ENCODE measurements at regions not wholly inside any gene's neighbourhood (a gene's known extent, or its start where the extent isn't known, plus 50 kb on each side); places are given as distances from the start of the nearest gene placed in this dataset.

- no peak overlapping the region for H3K27ac ChIP-seq (ENCODE audit: insufficient read length, low read depth, low read length)
- H2BK5ac ChIP-seq (ENCODE audit: insufficient read length, low read length) = no peak overlapping the region
- no peak overlapping the region for H2AFZ ChIP-seq (ENCODE audit: low read length)
- H3K56ac ChIP-seq (ENCODE audit: insufficient read length, low read depth, low read length) = no peak overlapping the region
- H3K23ac ChIP-seq (ENCODE audit: insufficient read length, low read depth, low read length) = no peak overlapping the region
- TF ChIP-seq CTCF (conservative IDR thresholded peaks at IDR 0.05) = peak; percentile 56
- no peak overlapping the region for H2BK120ac ChIP-seq (ENCODE audit: low read depth, low read length, poor library complexity, severe bottlenecking)
- H4K5ac ChIP-seq (ENCODE audit: insufficient read length, low read depth, low read length) = no peak overlapping the region
- Mint-ChIP-seq H3K27ac (no peak overlapping the region), H3K36me3 (ENCODE audit: insufficient read depth in 1 of 3, low read depth in 3 of 3) (no peaks in the 10 kb centered on the region), H3K4me1 (peaks cover 21% of the 10 kb centered on the region in 2 experiments), H3K9me3 (peaks cover 0 to 2% of the 10 kb centered on the region in 2 experiments; a peak in 1 of 5 replicates), H3K27me3 (ENCODE audit: low read depth) (peaks cover 13% of the 10 kb centered on the region; the same call in 1 of the 2 replicates), H3K4me3 (no peak overlapping the region)
- H2BK20ac ChIP-seq (ENCODE audit: low read depth, low read length, poor library complexity, severe bottlenecking) = no peak overlapping the region
- no peak overlapping the region for H3T11ph ChIP-seq (ENCODE audit: low read length)
- no peak overlapping the region for H3K4ac ChIP-seq (ENCODE audit: low read depth, low read length)
- no peak overlapping the region for H3K4me2 ChIP-seq (ENCODE audit: insufficient read depth, insufficient read length, low read length)
- DNase-seq = no peak
- H3K23me2 ChIP-seq (ENCODE audit: insufficient read length, low read depth, low read length, poor library complexity, severe bottlenecking) = peaks cover 10% of the 10 kb centered on the region
- no peak overlapping the region for H3K14ac ChIP-seq (ENCODE audit: insufficient read depth, low read length)
- no CpG with 5 or more reads among the region's 9 CpGs for whole genome bisulfite sequencing (ENCODE audit: extremely low coverage, insufficient read length, low lambda C conversion rate)
- H2BK12ac ChIP-seq (ENCODE audit: insufficient read length, low read depth, low read length) = no peak overlapping the region
- no peaks in the 10 kb centered on the region for H3K79me1 ChIP-seq (ENCODE audit: insufficient read depth, low read depth, low read length, poor library complexity, severe bottlenecking)
- H3K9me3 ChIP-seq (ENCODE audit: control insufficient read depth, low read depth, low read length) = no peaks in the 10 kb centered on the region
- H4K20me1 ChIP-seq (ENCODE audit: control insufficient read depth, insufficient read depth, insufficient read length) = no peaks in the 10 kb centered on the region
- no peak overlapping the region for H4K8ac ChIP-seq (replicated peaks; ENCODE audit: insufficient read length, low read depth, low read length)
- H3K18ac ChIP-seq (ENCODE audit: insufficient read length, low read depth, low read length) = no peak overlapping the region
- no peak overlapping the region for H2AK5ac ChIP-seq (ENCODE audit: insufficient read length, low read length)
- H2BK15ac ChIP-seq (ENCODE audit: low read depth, low read length) = no peak overlapping the region
- no peak overlapping the region for H4K91ac ChIP-seq (ENCODE audit: insufficient read length, low read depth, low read length)
- H3K4me1 ChIP-seq (ENCODE audit: insufficient read depth, low read length) = no peaks in the 10 kb centered on the region
- H3K9ac ChIP-seq (ENCODE audit: extremely low read depth, insufficient read length, low read length) = no peak overlapping the region
- no peaks in the 10 kb centered on the region for H3K27me3 ChIP-seq (ENCODE audit: insufficient read depth, low read length)
- H3K79me2 ChIP-seq (ENCODE audit: insufficient read depth, low read length) = no peaks in the 10 kb centered on the region
Measured at GRCh38 chr6:27183060-27183832, 64.3 kb upstream of the PRSS16 start.
